Ecto neural progenitor cell (in vitro differentiated cells): ENCODE measurements at regions not wholly inside any gene's neighbourhood (a gene's known extent, or its start where the extent isn't known, plus 50 kb on each side); places are given as distances from the start of the nearest gene placed in this dataset.
A peak's percentile ranks its signal among the peaks of the same experiment; 100 is the strongest.

Experiments used
- DNase-seq: peaks from one replicate; pipeline ENCODE4 v3.0.0-alpha.2; 2018; ENCODE audit warnings: low spot score

DNA sequence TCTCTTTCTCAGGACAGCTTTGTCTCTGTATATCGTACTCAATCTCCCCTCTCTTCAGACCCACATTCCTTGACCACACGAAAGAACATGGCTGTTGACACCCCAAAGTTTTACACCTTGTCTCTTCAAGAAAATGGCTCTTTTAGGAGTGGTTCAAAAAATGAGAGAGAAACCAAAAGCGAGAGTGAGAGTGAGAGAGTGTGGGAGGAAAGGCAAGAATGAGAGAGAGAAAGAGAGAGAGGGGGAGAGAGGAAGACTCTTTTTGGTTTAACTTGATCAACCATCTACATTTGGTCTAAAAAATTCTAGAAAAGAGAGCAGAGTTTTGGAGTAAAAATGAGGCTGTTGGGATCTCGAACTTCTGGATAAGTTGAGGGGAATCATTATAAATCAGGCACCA is 581.8 kb upstream of the WWC1 start:
- no peak for DNase-seq

DNA sequence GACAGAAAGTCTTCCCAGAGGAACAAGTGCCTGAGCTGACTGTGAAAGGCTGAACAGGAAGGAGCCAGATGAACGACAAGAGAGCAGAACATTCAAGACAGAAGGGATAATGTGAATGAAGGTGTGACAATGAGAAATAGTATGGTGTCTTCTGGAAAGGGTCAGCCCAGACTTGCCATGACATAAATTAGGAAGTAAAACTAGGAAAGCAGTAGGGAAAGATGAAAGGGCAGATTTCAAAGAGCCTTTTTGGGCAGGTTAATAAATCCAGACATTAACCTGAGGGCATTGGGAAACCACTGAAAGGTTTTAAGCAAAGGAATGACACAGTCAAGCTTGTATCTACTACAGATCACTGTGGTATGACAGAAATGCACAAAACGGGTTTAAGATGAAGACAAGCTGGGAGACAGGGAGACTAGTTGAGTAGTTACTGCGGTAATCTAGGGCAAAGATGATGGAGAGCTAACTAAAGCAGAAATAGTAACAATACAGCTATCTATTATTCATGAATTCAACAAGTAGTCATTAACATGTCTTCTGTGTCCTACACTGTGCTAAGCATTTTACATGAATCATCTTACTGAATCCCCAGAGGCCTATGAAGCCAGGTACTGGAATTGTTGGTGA is 580.9 kb upstream of the WWC1 start:
- DNase-seq: no peak

- no peak for DNase-seq
These were observed 578.4 kb upstream of the WWC1 start for GRCh38 chr5:167712986-167713585.

GRCh38 chr5:167713896-167714295 is 577.5 kb upstream of the WWC1 start:
- DNase-seq: no peak

GRCh38 chr5:167716126-167716775 is 575.2 kb upstream of the WWC1 start:
- DNase-seq: no peak

GRCh38 chr5:167720259-167720658 is 571.2 kb upstream of the WWC1 start:
- no peak for DNase-seq

- DNase-seq: no peak
These were observed 570.7 kb upstream of the WWC1 start for GRCh38 chr5:167720676-167721260.

GRCh38 chr5:167721926-167722440 is 569.5 kb upstream of the WWC1 start:
- DNase-seq: no peak

GRCh38 chr5:167723254-167723871 is 568.1 kb upstream of the WWC1 start:
- DNase-seq: peak; percentile 83

GRCh38 chr5:167725264-167725663 is 566.2 kb upstream of the WWC1 start:
- DNase-seq: no peak

DNA sequence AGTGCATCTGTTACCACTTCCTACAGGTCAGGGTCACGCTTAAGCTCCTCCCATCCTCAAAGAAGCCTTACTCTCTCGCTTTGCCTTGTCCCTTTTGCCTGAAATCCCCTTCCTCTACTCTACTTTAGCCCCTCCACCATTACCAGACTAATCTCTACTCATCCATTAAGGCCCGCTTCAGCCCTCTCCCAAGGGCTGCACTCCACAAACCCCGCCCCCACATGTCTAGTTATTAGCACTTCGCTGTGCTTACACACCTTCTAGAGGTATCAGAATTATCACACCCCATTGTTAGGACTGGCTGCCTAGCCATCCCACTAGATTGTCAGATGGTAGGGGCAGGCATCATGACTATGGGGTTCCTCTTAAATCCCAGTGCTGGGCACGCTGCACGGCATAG is 565.7 kb upstream of the WWC1 start:
- no peak for DNase-seq

- DNase-seq: no peak
These were observed 564.8 kb upstream of the WWC1 start for GRCh38 chr5:167726642-167727041.

- no peak for DNase-seq
These were observed 561.3 kb upstream of the WWC1 start for GRCh38 chr5:167730121-167730520.

DNA sequence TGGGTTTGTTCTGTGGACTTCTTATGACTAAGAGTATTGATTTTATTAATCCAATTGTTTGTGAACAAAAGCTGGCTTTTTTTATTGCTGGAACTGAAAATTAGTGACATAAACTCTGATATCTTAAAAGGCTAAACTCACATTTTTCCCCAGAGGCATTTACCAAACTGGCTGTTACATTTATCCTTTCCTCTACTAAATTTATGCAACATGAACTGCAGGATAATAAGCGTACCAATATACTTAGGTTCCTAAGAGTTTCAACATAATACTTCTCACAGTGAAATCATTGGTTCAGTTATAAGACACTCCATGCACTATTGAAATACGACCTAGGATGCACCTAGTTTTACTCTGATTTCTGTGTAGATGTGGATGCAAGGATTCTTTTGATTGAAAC is 560.8 kb upstream of the WWC1 start:
- DNase-seq: no peak

DNA sequence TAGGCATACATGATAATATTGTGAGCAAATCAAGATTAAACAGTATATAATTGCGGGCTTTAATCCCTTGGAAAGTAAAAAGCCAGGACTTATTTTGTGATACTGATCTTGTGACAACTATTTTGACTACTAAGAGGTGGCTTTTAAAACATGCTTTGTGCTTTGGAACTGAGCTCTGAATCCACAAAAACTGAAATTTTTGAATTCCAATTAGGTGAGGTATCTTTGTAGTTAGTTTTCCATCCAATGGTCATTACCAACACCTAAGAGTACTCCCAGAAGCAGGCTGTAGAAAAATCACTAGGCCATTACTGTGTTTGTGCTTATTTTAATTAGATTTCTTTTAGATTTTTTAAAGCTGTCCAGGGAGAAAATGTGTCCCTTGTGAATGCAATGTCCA is 559.5 kb upstream of the WWC1 start:
- no peak for DNase-seq

GRCh38 chr5:167732499-167732898 is 558.9 kb upstream of the WWC1 start:
- DNase-seq: no peak

DNA sequence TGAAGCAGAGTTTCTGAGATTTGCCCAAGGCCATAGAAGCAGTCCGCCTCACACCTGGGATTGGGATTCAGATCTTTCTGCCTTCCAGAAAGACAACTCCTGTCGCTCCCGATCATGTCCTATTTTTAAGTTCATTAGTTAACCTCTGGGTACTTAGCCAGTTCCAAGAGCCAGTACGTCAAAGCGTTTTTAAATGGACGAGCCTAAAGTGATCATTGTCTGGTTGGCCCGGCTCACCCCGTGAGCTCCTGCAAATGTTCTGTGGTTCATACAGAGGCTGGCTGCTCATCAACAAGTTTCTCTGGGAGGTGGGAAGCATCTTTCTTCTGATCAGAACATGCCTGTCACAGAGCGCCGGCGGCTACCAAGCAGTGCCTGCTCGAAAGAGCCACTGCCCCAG is 554.5 kb upstream of the WWC1 start:
- DNase-seq: no peak

GRCh38 chr5:167743695-167744464 is 547.6 kb upstream of the WWC1 start:
- DNase-seq: no peak

- no peak for DNase-seq
These were observed 545.6 kb upstream of the WWC1 start for GRCh38 chr5:167745868-167746267.

DNA sequence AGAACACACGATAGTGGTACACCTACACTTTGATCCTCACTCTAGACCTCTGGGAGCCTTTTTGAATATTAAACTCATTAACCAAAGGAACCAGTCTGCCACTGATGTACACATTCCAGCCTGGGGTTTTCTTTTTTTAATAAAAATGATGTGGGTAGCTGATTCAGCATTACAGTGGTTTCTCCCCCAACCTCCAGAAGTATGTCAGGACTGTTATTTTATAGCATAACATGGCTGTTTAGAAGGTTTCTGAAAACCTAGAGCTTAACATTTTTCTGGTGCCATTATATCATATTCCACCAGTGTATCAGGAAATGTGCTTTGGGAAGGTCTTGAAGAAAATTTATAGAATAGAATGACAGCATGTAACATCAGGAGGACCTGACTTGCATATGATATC is 540.9 kb upstream of the WWC1 start:
- no peak for DNase-seq

GRCh38 chr5:167752936-167753335 is 538.5 kb upstream of the WWC1 start:
- DNase-seq: no peak
